ENCODE measurements at regions not wholly inside any gene's neighbourhood (a gene's known extent, or its start where the extent isn't known, plus 50 kb on each side); places are given as distances from the start of the nearest gene placed in this dataset.

GRCh38 chr13:86945584-86945983 is 725.6 kb upstream of the SLITRK5 start:
- DNase-seq (ENCODE audit: low read depth) = no peak
- H3K4me3 ChIP-seq (ENCODE audit: low read depth, low read length) = no peak overlapping the region
- no peak for TF ChIP-seq MYC (IDR thresholded peaks at IDR 0.05; ENCODE audit: low read depth, low read length)
- no peak for TF ChIP-seq MAX (IDR thresholded peaks at IDR 0.05; ENCODE audit: low read depth, low read length)
- no peak for TF ChIP-seq POLR2A (IDR thresholded peaks at IDR 0.05; ENCODE audit: extremely low read depth, insufficient read length)
- TF ChIP-seq, protein P1, sequence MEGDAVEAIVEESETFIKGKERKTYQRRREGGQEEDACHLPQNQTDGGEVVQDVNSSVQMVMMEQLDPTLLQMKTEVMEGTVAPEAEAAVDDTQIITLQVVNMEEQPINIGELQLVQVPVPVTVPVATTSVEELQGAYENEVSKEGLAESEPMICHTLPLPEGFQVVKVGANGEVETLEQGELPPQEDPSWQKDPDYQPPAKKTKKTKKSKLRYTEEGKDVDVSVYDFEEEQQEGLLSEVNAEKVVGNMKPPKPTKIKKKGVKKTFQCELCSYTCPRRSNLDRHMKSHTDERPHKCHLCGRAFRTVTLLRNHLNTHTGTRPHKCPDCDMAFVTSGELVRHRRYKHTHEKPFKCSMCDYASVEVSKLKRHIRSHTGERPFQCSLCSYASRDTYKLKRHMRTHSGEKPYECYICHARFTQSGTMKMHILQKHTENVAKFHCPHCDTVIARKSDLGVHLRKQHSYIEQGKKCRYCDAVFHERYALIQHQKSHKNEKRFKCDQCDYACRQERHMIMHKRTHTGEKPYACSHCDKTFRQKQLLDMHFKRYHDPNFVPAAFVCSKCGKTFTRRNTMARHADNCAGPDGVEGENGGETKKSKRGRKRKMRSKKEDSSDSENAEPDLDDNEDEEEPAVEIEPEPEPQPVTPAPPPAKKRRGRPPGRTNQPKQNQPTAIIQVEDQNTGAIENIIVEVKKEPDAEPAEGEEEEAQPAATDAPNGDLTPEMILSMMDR (IDR thresholded peaks at IDR 0.05; ENCODE audit: low read depth, low read length) = no peak

GRCh38 chr13:86946734-86947133 is 724.4 kb upstream of the SLITRK5 start:
- no peak for TF ChIP-seq MYC (IDR thresholded peaks at IDR 0.05; ENCODE audit: low read depth, low read length)
- TF ChIP-seq, protein P1 (IDR thresholded peaks at IDR 0.05; ENCODE audit: low read depth, low read length) = no peak
- no peak for TF ChIP-seq MAX (IDR thresholded peaks at IDR 0.05; ENCODE audit: low read depth, low read length)
- no peak for TF ChIP-seq POLR2A (IDR thresholded peaks at IDR 0.05; ENCODE audit: extremely low read depth, insufficient read length)
- H3K4me3 ChIP-seq (ENCODE audit: low read depth, low read length) = no peak overlapping the region
- no peak for DNase-seq (ENCODE audit: low read depth)

DNA sequence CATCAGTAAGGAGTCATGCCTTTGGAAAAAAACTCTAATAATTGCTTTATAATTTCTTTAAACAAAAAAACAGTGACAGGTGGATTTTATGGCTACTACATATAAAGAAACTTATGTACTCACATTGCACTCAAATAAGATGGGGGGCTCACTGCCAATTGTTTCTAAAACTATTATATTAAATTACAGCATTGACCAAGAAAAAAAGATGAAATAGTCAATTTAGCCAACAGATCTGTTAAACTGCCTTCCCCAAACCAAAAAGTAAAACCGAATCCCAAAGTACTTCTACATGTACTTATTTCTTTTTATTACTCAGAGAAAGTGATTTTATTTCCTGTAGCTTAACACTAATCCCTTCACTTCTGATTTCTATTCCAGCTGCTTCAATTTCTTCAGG is 716.8 kb upstream of the SLITRK5 start:
- no peak for DNase-seq (ENCODE audit: low read depth)
- H3K4me3 ChIP-seq (ENCODE audit: low read depth, low read length) = no peak overlapping the region
- TF ChIP-seq MAX (IDR thresholded peaks at IDR 0.05; ENCODE audit: low read depth, low read length) (no peak), MYC (IDR thresholded peaks at IDR 0.05; ENCODE audit: low read depth, low read length) (no peak), POLR2A (IDR thresholded peaks at IDR 0.05; ENCODE audit: extremely low read depth, insufficient read length) (no peak)
- TF ChIP-seq, protein P1 (IDR thresholded peaks at IDR 0.05; ENCODE audit: low read depth, low read length) = no peak

- TF ChIP-seq MAX (IDR thresholded peaks at IDR 0.05; ENCODE audit: low read depth, low read length) (no peak), MYC (IDR thresholded peaks at IDR 0.05; ENCODE audit: low read depth, low read length) (no peak), POLR2A (IDR thresholded peaks at IDR 0.05; ENCODE audit: extremely low read depth, insufficient read length) (no peak)
- TF ChIP-seq, protein P1 (IDR thresholded peaks at IDR 0.05; ENCODE audit: low read depth, low read length) = no peak
- DNase-seq (ENCODE audit: low read depth) = no peak
- H3K4me3 ChIP-seq (ENCODE audit: low read depth, low read length) = no peak overlapping the region
These were observed 710.3 kb upstream of the SLITRK5 start for GRCh38 chr13:86960876-86961275.

DNA sequence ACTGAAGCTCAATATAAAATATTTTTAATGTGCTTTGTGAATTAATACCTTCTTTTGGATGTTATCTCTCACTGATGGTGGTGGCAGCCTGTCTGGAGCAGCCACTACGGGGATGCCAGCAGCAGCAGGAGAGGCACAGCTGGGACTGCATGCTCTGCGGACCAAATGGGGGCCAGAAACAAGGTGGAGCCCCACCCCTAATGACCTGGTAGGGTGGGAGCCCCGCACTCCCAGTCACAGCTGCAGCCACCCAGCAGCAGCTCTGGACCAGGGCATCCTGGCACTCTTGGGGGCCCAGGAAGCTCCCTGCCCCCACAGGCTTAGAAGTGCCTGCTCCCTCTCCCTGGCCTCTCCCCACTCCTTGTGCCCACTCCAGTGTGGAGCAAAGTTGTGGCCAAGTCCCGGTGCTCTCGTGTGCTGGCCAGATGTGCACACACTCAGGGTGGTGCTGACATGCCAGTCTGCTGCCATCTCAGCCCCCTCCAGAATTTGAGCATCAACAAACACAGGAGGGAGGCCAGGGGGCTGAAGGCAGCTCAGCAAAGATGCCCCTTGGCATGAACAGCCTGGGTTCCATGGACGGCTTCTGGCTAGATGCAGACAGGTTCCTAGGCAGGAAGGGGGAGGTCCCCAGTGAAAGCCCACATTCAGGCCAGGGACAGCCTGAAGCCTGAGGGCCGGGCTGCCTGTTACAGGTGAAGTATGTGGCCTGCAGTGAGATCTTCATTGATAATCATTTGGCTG is 696.7 kb upstream of the SLITRK5 start:
- H3K4me3 ChIP-seq (ENCODE audit: low read depth, low read length) = no peak overlapping the region
- DNase-seq (ENCODE audit: low read depth) = no peak
- TF ChIP-seq MAX (IDR thresholded peaks at IDR 0.05; ENCODE audit: low read depth, low read length) (no peak), MYC (IDR thresholded peaks at IDR 0.05; ENCODE audit: low read depth, low read length) (no peak), POLR2A (IDR thresholded peaks at IDR 0.05; ENCODE audit: extremely low read depth, insufficient read length) (no peak)
- TF ChIP-seq, protein P1 (IDR thresholded peaks at IDR 0.05; ENCODE audit: low read depth, low read length) = no peak
